NCI-H69 (cell line): ENCODE measurements at regions not wholly inside any gene's neighbourhood (a gene's known extent, or its start where the extent isn't known, plus 50 kb on each side); places are given as distances from the start of the nearest gene placed in this dataset.
"Not testable (repeated sequence)": the region's sequence is repeated elsewhere in the genome, so short reads cannot be mapped to it uniquely, and the experiment has no call there.

Experiments used
- DNase-seq: peaks from one replicate; lab custom pipeline; 2025; lab: John Stamatoyannopoulos, UW

DNA sequence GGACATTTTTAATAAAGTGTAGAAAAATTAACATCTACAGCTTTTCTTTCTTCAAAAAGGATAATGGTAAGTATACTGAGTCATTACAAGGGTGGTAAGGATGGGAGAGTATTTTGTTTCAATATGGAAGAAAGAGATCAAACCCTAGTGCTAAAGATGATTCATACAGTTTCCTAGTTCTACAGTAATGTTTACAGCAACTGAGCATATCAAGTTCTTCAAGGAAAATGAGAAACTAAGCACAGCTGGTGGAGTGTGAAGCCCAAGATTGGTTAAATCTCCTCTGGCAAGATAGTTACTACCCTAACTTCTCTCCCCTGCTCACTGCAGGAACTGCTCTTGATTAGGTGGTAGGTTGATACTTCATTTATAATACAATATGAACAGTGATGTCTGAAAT is 467.5 kb downstream of the XIRP2 start:
- no peak for DNase-seq

DNA sequence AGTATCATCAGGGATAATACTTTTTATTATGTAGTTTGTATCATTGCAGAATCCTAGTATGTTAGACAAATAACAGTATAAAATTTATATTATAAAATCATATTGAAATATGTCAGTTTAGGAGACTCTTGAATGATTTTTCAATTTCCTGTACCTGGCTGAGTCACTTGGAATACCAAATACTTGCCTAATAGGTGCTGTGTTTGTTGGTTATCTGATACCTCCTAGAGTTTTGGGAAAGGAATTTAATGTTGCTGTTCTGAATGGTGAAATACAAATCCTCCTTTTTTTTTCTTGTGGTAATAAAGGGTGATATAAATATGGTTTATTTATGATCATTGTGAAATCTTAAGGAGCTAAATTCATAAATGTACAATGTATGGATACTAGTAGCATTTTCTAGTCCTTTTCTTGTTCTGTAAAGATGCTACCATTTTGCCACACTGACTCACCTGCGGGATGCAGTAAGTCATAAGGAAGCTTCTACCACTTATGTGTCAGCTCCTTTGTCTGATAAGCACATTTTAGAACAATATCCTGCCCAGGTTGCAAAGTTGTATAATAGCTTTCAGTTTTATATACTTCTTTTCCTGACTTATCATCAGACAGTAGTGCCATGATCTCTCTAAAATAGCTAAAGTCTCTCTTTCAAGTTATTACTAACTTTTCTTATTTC is 465.5 kb downstream of the XIRP2 start:
- no peak for DNase-seq

GRCh38 chr2:167345559-167345958 is 457.3 kb downstream of the XIRP2 start:
- no peak for DNase-seq

- DNase-seq, result no peak
These were observed 454.5 kb downstream of the XIRP2 start for GRCh38 chr2:167342769-167343168.

- no peak for DNase-seq
These were observed 452.0 kb downstream of the XIRP2 start for GRCh38 chr2:167340322-167340721.

- DNase-seq, result no peak
These were observed 447.9 kb downstream of the XIRP2 start for GRCh38 chr2:167336213-167336612.

GRCh38 chr2:167335541-167335992 is 447.3 kb downstream of the XIRP2 start:
- no peak for DNase-seq

GRCh38 chr2:167334146-167334742 is 446.0 kb downstream of the XIRP2 start:
- peak; percentile 61 for DNase-seq

DNA sequence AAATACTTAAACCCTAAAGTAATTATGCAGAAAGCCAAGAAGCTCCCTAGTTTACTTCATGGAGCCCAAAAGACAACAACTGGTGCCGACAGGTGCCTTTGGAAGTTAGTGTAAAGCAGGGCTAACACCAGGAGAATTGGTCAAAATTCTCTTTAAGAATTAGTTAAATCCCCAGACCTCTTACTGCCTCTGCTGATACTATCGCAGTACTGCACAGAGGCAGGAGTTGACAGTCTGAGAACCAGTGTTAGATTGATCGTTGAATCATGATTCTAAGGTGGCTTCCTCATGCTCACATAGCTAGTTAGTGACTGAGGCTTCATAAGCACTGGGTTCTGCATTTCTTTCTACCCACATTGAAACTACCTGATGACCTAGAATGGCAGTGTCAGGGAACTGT is 445.0 kb downstream of the XIRP2 start:
- peak; percentile 11 for DNase-seq

- DNase-seq, result no peak
These were observed 444.1 kb downstream of the XIRP2 start for GRCh38 chr2:167332358-167332757.

DNA sequence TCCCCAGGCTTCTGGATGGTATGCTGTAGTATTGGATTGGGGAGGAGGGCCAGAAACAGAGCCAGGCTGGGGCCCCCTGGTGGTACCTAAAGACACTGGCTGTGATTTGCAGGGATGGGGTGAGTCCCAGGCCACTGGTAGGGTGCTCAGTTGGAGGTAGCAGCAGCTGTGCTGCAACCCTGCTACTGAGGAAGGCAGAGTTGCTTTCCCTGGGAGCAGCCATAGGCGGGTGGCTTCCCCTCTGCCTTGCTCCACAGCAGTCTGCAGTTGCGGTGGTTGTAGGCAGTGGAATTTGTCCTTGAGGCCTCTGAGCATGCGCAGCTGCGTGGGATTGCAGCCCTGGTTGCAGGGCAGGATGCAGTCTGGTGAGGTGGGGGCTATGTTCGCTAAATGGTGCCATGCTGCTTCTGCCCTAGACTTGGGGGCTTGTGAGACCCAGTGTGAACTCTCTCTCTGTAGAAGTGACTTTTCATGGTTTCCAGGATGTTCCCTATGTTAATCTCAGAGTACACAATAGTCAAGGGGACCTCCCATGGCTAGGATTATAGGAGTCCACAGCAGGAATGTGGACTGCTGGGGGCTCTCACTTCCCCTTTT is 443.5 kb downstream of the XIRP2 start:
- no peak for DNase-seq

- not testable (repeated sequence) for DNase-seq
These were observed 440.5 kb downstream of the XIRP2 start for GRCh38 chr2:167328808-167329207.

DNA sequence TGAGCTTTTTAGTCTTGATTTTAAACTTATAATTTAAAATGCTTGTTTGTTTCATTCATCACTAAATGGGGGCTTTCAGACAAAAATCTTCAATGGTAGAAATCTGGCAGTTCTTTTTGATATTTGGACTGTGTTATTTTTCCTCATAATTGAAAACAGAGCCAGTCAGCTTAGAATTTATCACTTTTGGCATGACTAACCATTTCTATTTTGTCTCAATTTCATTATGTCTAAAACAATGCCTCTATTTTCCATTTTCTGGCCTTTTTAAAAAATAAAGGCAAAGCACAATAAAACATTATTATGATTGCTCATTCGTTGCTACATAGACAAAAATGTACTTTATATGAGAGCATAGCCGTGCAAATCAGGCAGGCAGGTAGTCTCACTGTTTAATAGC is 434.5 kb downstream of the XIRP2 start:
- no peak for DNase-seq

DNA sequence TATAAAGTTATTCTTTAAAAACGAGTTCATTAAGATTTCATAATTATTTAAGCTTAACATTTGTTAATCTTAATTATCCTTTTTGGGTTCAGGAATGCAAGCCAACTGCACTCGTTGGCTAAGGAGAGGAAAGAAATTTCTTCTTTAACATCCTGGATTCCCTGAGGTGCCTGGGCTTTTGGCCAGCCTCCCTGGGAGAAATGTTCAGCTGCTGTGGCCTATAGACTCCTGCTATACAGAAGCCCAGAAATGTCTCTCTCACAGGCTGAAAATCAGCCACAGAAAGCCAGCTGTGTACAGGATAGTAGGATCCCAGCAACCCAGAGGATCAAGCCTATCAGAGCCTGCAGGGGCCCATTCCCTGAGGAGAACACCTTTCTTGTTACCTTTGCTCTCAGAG is 430.3 kb downstream of the XIRP2 start:
- no peak for DNase-seq

GRCh38 chr2:167310442-167310841 is 422.2 kb downstream of the XIRP2 start:
- DNase-seq, result no peak
